ENCODE measurements at regions not wholly inside any gene's neighbourhood (a gene's known extent, or its start where the extent isn't known, plus 50 kb on each side); places are given as distances from the start of the nearest gene placed in this dataset.

DNA sequence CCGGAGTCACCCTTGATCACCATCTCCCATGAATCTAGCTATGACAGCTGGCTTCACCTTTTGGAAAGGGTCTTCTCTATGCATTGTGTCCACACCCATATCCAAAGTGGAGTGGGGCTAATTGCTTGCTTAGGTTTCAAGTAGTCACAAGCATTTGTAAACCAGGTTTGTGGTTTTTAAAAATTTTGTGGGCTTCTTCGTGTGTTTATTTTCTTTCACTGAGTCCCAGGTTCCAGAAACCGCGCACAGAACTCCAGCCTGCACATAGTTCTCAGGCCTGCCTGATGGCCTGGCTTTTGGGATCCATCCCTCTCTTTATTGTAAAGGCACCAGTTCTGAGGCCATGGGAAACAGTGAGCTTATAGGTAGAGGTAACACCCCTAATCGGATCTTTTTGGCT lies 70.2 kb upstream of the TLR3 start:
- TF ChIP-seq, protein P1, sequence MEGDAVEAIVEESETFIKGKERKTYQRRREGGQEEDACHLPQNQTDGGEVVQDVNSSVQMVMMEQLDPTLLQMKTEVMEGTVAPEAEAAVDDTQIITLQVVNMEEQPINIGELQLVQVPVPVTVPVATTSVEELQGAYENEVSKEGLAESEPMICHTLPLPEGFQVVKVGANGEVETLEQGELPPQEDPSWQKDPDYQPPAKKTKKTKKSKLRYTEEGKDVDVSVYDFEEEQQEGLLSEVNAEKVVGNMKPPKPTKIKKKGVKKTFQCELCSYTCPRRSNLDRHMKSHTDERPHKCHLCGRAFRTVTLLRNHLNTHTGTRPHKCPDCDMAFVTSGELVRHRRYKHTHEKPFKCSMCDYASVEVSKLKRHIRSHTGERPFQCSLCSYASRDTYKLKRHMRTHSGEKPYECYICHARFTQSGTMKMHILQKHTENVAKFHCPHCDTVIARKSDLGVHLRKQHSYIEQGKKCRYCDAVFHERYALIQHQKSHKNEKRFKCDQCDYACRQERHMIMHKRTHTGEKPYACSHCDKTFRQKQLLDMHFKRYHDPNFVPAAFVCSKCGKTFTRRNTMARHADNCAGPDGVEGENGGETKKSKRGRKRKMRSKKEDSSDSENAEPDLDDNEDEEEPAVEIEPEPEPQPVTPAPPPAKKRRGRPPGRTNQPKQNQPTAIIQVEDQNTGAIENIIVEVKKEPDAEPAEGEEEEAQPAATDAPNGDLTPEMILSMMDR (conservative IDR thresholded peaks at IDR 0.05; ENCODE audit: low read depth, low read length), result no peak
- TF ChIP-seq EZH2 (IDR thresholded peaks at IDR 0.05; ENCODE audit: borderline replicate concordance, low read depth, low read length, poor library complexity, severe bottlenecking), result no peak

Data from A673 (cell line).